ENCODE measurements at regions not wholly inside any gene's neighbourhood (a gene's known extent, or its start where the extent isn't known, plus 50 kb on each side); places are given as distances from the start of the nearest gene placed in this dataset.

DNA sequence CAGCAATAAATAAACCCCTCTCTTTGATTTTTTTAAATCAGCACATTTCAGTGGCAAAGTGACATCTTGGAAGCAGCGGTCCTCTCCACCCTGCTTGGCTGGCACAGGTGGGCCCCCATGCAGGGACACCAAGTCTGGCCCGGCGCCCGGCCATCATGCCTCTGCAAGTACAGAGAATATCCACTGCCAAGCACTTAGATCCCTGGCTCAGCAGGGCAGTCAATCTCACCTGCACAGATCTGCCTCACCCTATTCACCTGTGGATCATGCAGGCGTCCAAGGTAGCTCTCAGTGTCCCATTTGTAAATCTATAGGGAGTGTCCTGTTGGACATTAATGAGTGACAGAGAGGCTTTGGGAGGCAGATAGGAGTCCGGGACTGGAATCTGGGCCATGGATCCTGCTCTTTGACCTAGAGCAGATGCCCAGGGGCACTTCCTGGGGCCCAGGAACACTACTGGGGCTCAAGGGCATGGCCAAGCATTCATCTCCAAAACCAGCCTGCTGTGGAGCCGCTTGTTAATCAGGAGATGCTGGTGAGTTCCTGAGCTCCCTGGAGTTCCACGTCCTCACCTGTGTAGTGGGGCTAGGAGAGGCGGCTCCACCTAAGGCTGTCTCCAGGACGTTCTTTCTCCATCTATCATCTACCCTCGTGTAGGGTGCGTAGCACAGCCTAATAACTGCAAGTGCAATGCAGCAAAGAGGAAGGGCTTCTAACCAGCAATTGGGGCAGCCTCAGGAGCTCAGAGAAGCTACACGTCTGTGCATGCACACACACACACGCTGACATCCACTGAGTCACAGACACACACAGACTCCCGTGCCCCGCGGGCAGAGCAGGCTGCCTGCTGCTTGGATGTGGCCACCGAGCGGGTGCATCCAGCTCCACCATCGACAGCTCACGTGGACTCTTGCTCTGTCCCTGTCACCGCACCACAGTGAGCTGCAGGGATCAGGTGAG lies 123.6 kb downstream of the OAT start:
- WGBS, 2 experiments (ENCODE audit: insufficient coverage in 2 of 2) = 94 to 96% methylated on average over 16 to 19 of the region's 22 CpGs

DNA sequence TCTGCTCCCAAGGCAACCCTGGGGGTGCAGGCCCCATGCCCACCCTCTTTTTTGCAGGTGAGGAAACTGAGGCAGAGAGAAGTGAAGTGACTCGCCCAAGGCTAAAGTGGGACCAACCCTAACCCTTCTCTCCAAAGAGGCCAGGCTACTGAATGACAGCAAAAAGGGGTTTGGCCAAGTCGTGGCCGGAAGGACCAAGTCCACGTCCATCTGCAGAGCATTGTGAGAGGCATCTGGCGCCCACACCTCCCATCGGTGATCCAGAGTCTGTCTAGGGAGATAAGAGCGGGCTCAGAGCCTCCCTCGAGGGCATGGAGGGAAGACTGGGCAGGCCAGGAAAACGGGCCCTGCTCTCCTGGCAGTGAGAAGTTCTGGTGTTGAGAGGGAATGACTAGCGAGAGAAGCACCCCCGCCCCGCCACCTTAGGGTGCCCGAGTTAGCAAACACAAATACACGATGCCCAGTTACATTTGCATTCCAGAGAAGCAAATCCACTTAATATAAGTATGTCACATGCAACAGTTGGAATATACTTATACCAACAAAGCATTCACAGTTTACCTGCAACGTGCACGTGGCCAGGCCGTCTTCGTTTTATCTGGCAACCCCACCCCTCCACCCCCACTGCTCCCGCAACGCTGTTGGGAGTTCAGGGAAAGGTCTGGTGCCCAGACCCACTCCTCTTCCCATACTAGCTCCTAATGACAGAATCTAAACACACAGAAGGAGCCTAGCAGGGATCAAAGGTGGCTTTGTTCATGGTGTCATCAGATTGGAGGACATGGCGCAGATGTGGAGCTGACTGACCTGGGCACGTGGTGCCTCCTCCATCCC lies 124.9 kb downstream of the OAT start:
- H3K4me1 ChIP-seq (ENCODE audit: control insufficient read depth, insufficient read depth, low read length, poor library complexity, severe bottlenecking) = peaks cover 4% of the 10 kb centered on the region
- no peak overlapping the region for H3K4me3 ChIP-seq (ENCODE audit: extremely low read depth, insufficient read depth, low read length, poor library complexity, severe bottlenecking)
- no peaks in the 10 kb centered on the region for H3K36me3 ChIP-seq (ENCODE audit: control insufficient read depth, insufficient read depth, low read length)
- H3K27ac ChIP-seq (ENCODE audit: low read depth, low read length, severe bottlenecking) = no peak overlapping the region
- WGBS, 2 experiments (ENCODE audit: insufficient coverage in 2 of 2) = 91 to 92% methylated on average over 17 to 20 of the region's 22 CpGs
- no peaks in the 10 kb centered on the region for H3K9me3 ChIP-seq (ENCODE audit: control insufficient read depth, low read length)

More for the DNA sequence above, 123.6 kb downstream of the OAT start:
- Histone ChIP-seq H3K9me3 (ENCODE audit: control insufficient read depth, low read length) (peaks cover 7% of the 10 kb centered on the region), H3K36me3 (ENCODE audit: control insufficient read depth, insufficient read depth, low read length) (no peaks in the 10 kb centered on the region), H3K4me1 (ENCODE audit: control insufficient read depth, insufficient read depth, low read length, poor library complexity, severe bottlenecking) (peaks cover 4% of the 10 kb centered on the region), H3K4me3 (ENCODE audit: extremely low read depth, insufficient read depth, low read length, poor library complexity, severe bottlenecking) (no peak overlapping the region), H3K27ac (ENCODE audit: low read depth, low read length, severe bottlenecking) (no peak overlapping the region)

DNA sequence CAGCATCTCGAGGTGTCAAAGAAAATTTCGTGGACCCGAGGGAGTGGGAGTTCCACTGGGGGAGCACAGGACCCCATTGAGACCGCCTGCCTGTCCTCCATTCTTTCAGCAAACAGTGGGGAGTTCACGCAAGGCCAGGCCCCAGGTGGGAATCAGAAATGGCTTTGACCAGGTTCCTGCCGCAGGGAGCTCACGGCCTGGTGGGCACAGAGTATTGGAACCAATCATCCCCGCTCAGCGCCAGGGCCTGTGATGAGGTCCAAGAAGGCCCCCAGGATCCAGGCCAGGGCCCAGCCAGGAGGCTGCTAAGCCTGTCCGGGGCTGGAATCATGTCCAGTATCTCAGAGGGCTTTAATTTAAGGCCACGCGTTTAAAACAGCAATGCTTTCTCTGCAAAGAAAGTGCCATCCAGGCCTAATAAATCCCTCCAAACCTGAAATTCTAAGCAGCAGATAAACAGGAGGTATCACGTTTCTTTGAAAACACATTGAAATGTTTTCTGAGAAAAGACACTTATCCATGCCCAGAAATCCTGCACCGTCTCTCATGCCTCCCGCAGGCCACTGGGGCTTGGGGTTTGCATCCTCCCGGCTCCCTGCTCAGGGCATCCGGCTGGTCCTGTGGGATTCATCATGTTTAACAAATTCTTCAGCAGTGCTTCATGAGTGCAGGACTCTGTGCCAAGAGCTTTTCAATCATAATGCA lies 125.7 kb downstream of the OAT start:
- H3K4me3 ChIP-seq (ENCODE audit: extremely low read depth, insufficient read depth, low read length, poor library complexity, severe bottlenecking) = no peak overlapping the region
- H3K27ac ChIP-seq (ENCODE audit: low read depth, low read length, severe bottlenecking) = no peak overlapping the region
- H3K4me1 ChIP-seq (ENCODE audit: control insufficient read depth, insufficient read depth, low read length, poor library complexity, severe bottlenecking) = peaks cover 4% of the 10 kb centered on the region
- H3K9me3 ChIP-seq (ENCODE audit: control insufficient read depth, low read length) = no peaks in the 10 kb centered on the region
- no peaks in the 10 kb centered on the region for H3K36me3 ChIP-seq (ENCODE audit: control insufficient read depth, insufficient read depth, low read length)
- 81 to 85% methylated on average over 16 to 17 of the region's 17 CpGs for WGBS, 2 experiments (ENCODE audit: insufficient coverage in 2 of 2)

DNA sequence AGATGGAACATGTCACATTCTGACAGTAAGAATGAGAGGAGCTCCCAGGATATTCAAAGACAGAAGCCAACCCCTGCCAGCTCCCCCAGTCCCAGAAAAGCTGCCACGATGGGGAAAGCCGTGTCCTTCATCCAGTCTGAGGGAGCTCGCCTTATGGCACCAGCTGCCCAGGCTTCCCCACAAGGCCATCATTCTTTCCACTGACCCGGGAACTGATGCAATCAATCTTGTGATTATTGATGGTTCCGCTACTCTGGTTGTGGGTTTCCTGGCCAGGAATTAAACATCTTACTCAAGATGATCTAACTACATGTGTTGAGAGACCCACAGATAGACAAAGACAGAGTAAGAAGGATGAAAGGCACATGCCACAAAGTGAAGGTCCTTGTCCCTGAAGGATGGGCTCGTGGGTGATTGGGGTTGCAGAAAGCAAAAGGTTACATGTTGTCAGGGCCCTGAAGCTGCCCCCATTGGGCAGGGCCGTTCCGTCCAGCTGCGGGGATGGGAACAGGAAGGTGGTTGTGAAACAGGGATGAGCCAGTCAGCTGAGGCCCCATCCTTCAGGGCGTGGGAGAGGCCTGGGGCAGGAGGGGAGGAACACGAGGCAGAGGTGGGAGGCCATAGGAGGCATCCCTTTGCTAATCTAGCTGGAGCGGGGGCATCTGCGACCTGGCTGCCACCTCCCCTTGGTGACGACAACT lies 127.6 kb downstream of the OAT start:
- no peaks in the 10 kb centered on the region for H3K9me3 ChIP-seq (ENCODE audit: control insufficient read depth, low read length)
- WGBS, 2 experiments (ENCODE audit: insufficient coverage in 2 of 2) = 91 to 94% methylated on average over 13 to 14 of the region's 14 CpGs
- H3K36me3 ChIP-seq (ENCODE audit: control insufficient read depth, insufficient read depth, low read length) = no peaks in the 10 kb centered on the region
- no peak overlapping the region for H3K4me3 ChIP-seq (ENCODE audit: extremely low read depth, insufficient read depth, low read length, poor library complexity, severe bottlenecking)
- H3K27ac ChIP-seq (ENCODE audit: low read depth, low read length, severe bottlenecking) = no peak overlapping the region
- peaks cover 4% of the 10 kb centered on the region for H3K4me1 ChIP-seq (ENCODE audit: control insufficient read depth, insufficient read depth, low read length, poor library complexity, severe bottlenecking)

DNA sequence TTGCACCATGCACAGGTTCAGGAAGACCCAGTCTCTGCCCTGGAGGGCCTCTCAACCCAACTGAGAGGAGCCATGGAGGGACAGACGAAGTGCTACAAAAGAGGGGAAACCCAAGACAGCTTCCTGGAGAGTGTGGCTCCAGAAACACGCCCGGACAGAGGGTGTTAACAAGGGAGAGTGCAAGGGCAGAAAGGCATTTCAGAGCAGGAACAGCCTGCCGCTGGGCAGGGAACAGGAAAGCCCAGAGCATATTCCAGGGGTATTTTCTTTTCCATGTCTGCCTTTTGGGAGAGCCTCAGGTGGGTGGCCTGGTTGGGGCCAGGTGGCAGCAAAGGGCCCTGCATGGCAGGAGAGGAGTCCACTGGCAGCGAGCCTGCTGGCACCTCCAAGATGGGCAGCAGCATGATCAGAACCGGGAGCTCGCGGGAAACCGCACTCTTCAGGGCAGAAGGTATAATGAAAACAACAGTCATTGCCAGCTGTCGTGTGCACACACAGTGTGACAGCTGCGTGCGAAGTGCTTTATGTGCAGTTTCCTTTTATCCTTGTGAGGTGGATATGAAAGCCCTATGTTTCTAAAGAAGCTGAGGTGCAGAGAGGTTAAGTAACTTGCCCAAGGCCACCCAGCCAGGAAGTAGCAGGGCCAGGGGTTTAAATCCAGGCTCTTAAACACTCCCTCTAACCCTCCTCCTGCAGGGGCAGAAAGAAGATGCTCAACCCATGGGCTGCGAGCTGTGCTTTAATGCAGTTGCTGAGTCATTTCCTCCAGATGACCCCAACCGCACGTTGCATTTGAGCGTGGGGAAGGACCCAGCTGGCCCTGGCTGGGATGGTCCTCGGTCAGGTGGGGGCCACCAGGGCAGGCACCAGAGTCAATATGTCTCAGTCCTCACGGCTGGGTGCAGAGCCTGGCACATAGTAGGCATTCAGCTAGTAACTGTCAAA lies 128.6 kb downstream of the OAT start:
- 75 to 81% methylated on average over 17 to 18 of the region's 18 CpGs for WGBS, 2 experiments (ENCODE audit: insufficient coverage in 2 of 2)
- no peaks in the 10 kb centered on the region for H3K36me3 ChIP-seq (ENCODE audit: control insufficient read depth, insufficient read depth, low read length)

DNA sequence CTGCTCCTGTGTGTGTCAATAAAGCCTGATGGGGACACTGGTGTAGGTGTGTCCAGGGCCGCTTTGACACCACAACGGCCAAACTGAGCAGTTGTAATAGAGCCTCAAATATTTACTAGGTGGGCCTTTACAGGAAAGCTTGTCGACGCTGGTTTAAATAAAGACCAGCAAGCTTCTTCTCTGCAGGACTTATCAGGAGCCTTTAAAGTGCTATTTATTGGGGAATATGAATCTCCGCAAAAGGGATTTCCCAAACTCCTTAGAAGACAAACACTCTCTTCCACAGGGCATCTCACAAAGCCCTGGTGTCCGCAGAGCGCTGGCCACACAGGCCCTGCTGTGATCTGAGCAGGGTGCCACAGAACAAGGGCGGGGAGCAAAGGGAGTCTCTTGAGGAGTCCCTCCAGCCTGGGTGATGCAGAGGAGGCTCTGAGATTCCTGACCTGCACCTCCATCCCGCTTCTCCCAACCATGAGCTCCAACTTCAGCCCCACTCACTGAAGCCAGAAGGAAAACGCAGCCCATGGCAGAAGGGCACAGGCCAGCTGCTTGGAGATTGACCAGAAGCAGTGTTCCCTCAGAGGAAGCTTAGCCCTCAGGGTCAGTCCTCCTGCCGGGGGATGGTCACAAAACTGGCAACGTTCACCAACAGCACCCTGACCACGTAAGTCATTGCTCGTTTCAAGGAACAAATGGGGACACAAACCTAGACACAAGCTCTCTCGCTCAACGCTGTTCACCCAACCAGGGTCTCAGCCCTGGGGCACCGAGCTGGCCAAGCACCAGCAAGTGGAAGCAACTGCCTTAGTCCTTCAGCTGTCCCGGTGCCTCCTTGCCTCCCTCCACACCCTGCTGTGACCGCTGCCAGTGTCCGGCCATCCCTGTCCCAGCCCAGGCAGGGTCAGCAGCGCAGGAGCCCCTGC lies 129.5 kb downstream of the OAT start:
- Histone ChIP-seq H3K27ac (ENCODE audit: low read depth, low read length, severe bottlenecking) (no peak overlapping the region), H3K4me1 (ENCODE audit: control insufficient read depth, insufficient read depth, low read length, poor library complexity, severe bottlenecking) (peaks cover 4% of the 10 kb centered on the region), H3K36me3 (ENCODE audit: control insufficient read depth, insufficient read depth, low read length) (no peaks in the 10 kb centered on the region), H3K9me3 (ENCODE audit: control insufficient read depth, low read length) (no peaks in the 10 kb centered on the region), H3K4me3 (ENCODE audit: extremely low read depth, insufficient read depth, low read length, poor library complexity, severe bottlenecking) (no peak overlapping the region)
- WGBS, 2 experiments (ENCODE audit: insufficient coverage in 2 of 2) = 93 to 94% methylated on average over 16 to 19 of the region's 21 CpGs

More for the DNA sequence above, 128.6 kb downstream of the OAT start:
- H3K4me1 ChIP-seq (ENCODE audit: control insufficient read depth, insufficient read depth, low read length, poor library complexity, severe bottlenecking) = peaks cover 4% of the 10 kb centered on the region
- no peak overlapping the region for H3K4me3 ChIP-seq (ENCODE audit: extremely low read depth, insufficient read depth, low read length, poor library complexity, severe bottlenecking)
- H3K27ac ChIP-seq (ENCODE audit: low read depth, low read length, severe bottlenecking) = no peak overlapping the region
- no peaks in the 10 kb centered on the region for H3K9me3 ChIP-seq (ENCODE audit: control insufficient read depth, low read length)

DNA sequence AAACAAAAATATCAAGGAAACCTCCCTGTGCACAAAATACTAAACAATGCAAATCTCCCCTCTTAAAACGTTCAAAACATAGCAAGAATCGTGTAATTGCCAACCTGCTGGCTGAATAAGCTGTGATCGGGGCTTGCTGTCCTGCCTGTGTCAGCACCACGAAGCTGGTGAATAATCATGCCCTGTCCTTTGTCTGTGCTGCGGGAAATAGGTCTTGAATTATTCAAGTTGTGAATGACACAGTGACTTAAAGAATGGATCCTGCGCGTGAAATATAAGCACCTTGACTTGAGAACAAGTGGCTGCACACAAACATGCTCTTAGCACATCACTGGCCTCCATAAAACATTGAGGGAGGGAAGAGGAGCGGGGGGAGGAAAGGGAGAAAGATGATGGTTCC lies 130.2 kb downstream of the OAT start:
- Histone ChIP-seq H3K4me1 (ENCODE audit: control insufficient read depth, insufficient read depth, low read length, poor library complexity, severe bottlenecking) (peaks cover 4% of the 10 kb centered on the region), H3K4me3 (ENCODE audit: extremely low read depth, insufficient read depth, low read length, poor library complexity, severe bottlenecking) (no peak overlapping the region), H3K36me3 (ENCODE audit: control insufficient read depth, insufficient read depth, low read length) (no peaks in the 10 kb centered on the region), H3K27ac (ENCODE audit: low read depth, low read length, severe bottlenecking) (no peak overlapping the region), H3K9me3 (ENCODE audit: control insufficient read depth, low read length) (no peaks in the 10 kb centered on the region)
- WGBS, 2 experiments (ENCODE audit: insufficient coverage in 2 of 2) = 86 to 96% methylated on average over 6 to 7 of the region's 8 CpGs

DNA sequence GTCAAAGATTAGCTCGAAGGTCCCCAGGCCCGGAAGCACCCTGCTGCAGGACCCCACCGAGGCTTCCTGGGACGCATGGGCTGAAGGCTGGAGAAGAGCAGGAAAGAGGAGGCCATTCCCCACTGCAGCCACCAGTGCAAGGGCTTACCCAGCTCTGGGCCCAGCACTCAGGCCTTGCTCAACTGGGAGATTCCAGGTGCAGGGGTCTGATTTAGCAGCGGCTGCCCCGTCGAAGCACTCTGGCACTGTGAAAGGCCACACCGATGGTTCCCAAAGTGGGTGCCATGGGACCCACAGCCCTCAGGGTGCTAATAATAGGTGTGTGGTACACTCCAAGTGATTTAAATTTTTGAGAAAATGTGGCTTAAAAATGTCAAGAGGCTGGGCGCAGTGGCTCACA lies 130.9 kb downstream of the OAT start:
- WGBS, 2 experiments (ENCODE audit: insufficient coverage in 2 of 2) = 73 to 85% methylated on average over 6 to 9 of the region's 9 CpGs
- no peak overlapping the region for H3K27ac ChIP-seq (ENCODE audit: low read depth, low read length, severe bottlenecking)
- no peak overlapping the region for H3K4me3 ChIP-seq (ENCODE audit: extremely low read depth, insufficient read depth, low read length, poor library complexity, severe bottlenecking)
- H3K4me1 ChIP-seq (ENCODE audit: control insufficient read depth, insufficient read depth, low read length, poor library complexity, severe bottlenecking) = peaks cover 4% of the 10 kb centered on the region
- no peaks in the 10 kb centered on the region for H3K36me3 ChIP-seq (ENCODE audit: control insufficient read depth, insufficient read depth, low read length)
- H3K9me3 ChIP-seq (ENCODE audit: control insufficient read depth, low read length) = no peaks in the 10 kb centered on the region

Measured in mesodermal cell (in vitro differentiated cells).